GM10266 (cell line): ENCODE measurements at regions not wholly inside any gene's neighbourhood (a gene's known extent, or its start where the extent isn't known, plus 50 kb on each side); places are given as distances from the start of the nearest gene placed in this dataset.

Experiments
- DNase-seq: peaks from one replicate; pipeline ENCODE4 v3.0.0; 2012; ENCODE audit errors: extremely low spot score
- CTCF ChIP-seq: IDR thresholded peaks from 2 replicates; pipeline ENCODE4 v1.5.1; 2012; ENCODE audit warnings: mild to moderate bottlenecking, low read depth; ENCODE audit not compliant: control insufficient read depth, insufficient read depth; ENCODE audit errors: missing control alignments

- DNase-seq, result no peak
Observed at GRCh38 chrX:13258052-13258444, 61.8 kb downstream of the ATXN3L start.

DNA sequence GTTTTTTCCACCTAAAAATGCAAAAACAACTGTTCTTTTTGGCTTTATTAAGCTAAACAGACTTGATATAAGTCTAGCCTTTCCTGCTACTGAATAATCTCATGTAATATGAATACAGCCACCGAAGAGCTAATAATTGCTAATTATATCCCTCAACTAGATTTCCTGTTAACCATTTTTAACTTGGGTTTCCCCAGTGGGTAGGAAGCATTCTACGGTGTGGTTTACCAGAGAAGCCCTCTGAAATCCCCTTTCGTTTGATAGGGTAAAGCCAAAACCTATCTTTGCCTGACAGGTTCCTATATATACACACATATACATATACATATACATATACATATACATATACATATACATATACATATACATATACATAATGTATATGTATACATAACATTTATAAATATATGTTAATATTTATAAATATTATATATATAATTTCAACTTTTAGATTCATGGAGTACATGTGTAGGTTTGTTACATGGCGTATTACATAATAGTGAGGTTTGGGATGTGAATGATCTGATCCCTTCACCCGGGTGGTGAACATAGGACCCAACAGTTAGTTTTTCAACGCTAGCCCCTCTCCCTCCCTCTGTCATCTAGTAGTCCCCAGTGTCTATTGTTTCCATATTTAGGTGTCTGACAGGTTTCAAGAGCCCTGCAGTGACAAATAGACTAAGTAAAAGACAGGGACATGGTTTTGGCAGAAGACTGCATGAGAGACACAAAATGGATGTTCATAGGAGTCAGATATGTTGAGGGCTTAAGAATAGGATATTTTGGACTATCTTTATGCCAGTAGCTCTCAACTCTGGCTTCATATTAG lies 62.4 kb downstream of the ATXN3L start:
- TF ChIP-seq CTCF, result no peak

More at GRCh38 chrX:13258052-13258444, 61.8 kb downstream of the ATXN3L start:
- peak; percentile 23 for TF ChIP-seq CTCF

DNA sequence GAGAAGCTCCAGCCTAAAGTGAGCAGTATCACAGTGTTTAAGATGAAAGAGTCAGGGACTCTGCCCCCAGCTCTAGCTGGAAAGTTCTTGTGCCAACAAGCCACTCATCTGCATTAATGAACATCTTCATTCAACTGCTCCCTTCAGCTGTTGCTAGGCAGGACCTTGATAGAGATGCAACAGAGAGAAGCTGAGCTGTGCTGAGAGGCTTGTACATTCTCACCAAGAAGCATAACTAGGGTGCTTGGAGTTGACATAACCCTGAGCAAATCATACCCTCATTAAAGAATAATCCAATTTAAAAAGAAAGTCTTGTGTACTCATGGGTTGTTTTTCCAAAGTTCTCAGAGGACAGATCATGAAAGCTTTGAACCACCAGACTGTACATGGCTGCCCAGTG lies 63.2 kb downstream of the ATXN3L start:
- DNase-seq, result no peak
- TF ChIP-seq CTCF, result no peak

More for the DNA sequence above, 62.4 kb downstream of the ATXN3L start:
- DNase-seq, result peak; percentile 15

DNA sequence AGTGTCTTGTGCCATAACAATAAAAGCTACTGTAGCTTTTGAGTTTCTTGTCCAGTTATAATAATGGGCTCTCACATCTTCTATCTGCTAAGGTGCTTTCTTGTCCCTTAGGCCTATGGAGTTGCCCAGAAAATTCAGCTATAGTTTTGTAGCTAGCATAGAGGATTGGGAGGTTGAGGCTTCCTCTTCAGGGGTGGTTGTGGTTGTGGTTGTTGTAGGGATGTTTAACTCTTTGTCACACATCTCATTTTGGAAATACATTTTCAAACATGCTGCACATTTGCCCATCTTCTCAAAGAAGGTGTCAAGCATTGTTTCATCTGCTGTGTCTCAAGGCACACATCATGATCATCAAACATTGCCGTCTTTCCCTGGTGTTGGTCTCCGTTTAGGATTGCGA lies 65.0 kb downstream of the ATXN3L start:
- no peak for TF ChIP-seq CTCF
- DNase-seq, result no peak

GRCh38 chrX:13254076-13254785 lies 65.6 kb downstream of the ATXN3L start:
- peak; percentile 49 for TF ChIP-seq CTCF
- DNase-seq, result peak; percentile 20

DNA sequence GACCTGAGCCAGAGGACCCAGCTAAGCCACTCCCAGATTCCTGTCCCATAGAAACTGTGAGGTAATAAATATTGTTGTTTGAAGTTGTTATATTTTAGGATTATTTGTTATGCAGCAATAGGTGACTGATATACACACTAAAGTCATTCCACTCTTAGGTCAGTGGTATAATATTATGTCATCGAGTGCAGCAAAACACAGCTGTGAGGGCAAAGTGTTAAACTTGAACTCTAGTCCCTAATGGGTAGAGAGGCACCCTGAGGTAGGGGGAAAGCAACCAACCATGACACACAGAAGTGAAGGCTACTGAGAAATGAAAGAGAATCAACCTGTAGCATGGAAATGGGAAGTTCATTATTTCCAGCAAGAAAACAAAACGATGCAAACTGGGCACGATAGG lies 66.6 kb downstream of the ATXN3L start:
- DNase-seq, result no peak
- TF ChIP-seq CTCF, result no peak

DNA sequence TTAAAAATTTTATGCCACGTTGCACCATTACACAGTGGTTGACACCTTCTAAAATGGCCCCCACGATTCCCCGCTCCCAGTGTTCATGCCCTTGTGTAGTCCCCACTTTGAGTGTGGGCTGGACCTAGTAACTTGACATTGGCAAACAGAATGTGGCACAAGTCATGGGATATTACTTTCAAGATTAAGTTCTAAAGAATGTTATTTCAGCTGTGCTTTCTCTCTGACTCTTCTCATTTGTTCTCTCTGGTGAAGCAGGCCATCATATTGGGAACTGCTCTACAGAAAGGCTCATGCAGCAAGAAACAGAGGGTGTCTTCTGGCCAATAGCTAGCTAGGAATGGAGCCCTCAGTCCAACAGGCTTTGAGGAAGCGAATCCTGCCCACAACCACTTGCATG lies 67.1 kb downstream of the ATXN3L start:
- no peak for DNase-seq
- no peak for TF ChIP-seq CTCF
